ENCODE measurements at regions not wholly inside any gene's neighbourhood (a gene's known extent, or its start where the extent isn't known, plus 50 kb on each side); places are given as distances from the start of the nearest gene placed in this dataset.
"Not testable (repeated sequence)": the region's sequence is repeated elsewhere in the genome, so short reads cannot be mapped to it uniquely, and the experiment has no call there.

- not testable (repeated sequence) for TF ChIP-seq CTCF (IDR thresholded peaks at IDR 0.05); EZH2 (IDR thresholded peaks at IDR 0.05; ENCODE audit: borderline replicate concordance, insufficient read depth, low read depth, low read length, poor library complexity, severe bottlenecking)
Measured at GRCh38 chr5:92011845-92012244, 628.7 kb upstream of the ARRDC3 start.

Data from B cell (primary cell).